ENCODE measurements at regions not wholly inside any gene's neighbourhood (a gene's known extent, or its start where the extent isn't known, plus 50 kb on each side); places are given as distances from the start of the nearest gene placed in this dataset.

- TF ChIP-seq CTCF (conservative IDR thresholded peaks at IDR 0.05), result no peak
- no peak for TF ChIP-seq EZH2 (IDR thresholded peaks at IDR 0.05; ENCODE audit: low read depth)
These were observed 107.3 kb upstream of the DAPK1 start for GRCh38 chr9:87390361-87390760.
